Esophagus squamous epithelium (tissue), 4 donors: ENCODE measurements at regions not wholly inside any gene's neighbourhood (a gene's known extent, or its start where the extent isn't known, plus 50 kb on each side); places are given as distances from the start of the nearest gene placed in this dataset.

Experiments used
- CTCF ChIP-seq, 6 experiments: fragments of 450-650 bp in 4 of 6; fragments of 200-600 bp in 2 of 6; sonication (generic) in 2 of 6; IDR thresholded peaks; one replicate each; pipeline ENCODE4 v1.5.1; 2016 to 2019; ENCODE audit warnings: antibody characterized with exemption in 6 of 6, mild to moderate bottlenecking in 4 of 6, moderate library complexity in 4 of 6
- POLR2A ChIP-seq, 4 donors: fragments of 450-650 bp; IDR thresholded peaks; one replicate each; pipeline ENCODE4 v1.6.1; 2017; ENCODE audit warnings: antibody characterized with exemption in 4 of 4, mild to moderate bottlenecking in 4 of 4, moderate library complexity in 3 of 4

GRCh38 chr1:69138172-69138571 lies 429.6 kb upstream of the LRRC7 start:
- no peak for TF ChIP-seq CTCF (IDR thresholded peaks at IDR 0.05)
- TF ChIP-seq POLR2A (IDR thresholded peaks at IDR 0.05), result no peak
